PC-3 (cell line): ENCODE measurements at regions not wholly inside any gene's neighbourhood (a gene's known extent, or its start where the extent isn't known, plus 50 kb on each side); places are given as distances from the start of the nearest gene placed in this dataset.

Experiments used
- ATAC-seq: fragments of 200-7000 bp; cut with Tn5 transposase; 2 replicates; pipeline ENCODE4 v1.9.1; 2020; ENCODE audit warnings: mild to moderate bottlenecking, moderate library complexity
- BruUV-seq: library from RNA; stranded (reverse); fragments of 400-500 nt; replicated peaks from 2 replicates; lab custom pipeline; 2021; lab: Mats Ljungman, UMichigan
- CTCF ChIA-PET: fragments of 300-600 bp; sonication (Branson Sonifier 250); formaldehyde crosslinking; loops from one replicate; lab custom pipeline; 2022; ENCODE audit warnings: antibody characterized with exemption; lab: Charles Lee
- POLR2A ChIA-PET: fragments of 300-600 bp; sonication (Branson Sonifier 250); formaldehyde crosslinking; loops from one replicate; lab custom pipeline; 2022; ENCODE audit warnings: antibody characterized with exemption; ENCODE audit not compliant: unreplicated experiment; lab: Charles Lee
- DNase-seq: peaks from one replicate; pipeline ENCODE4 v3.0.0-alpha.2; 2015
- H2AFZ ChIP-seq: fragments of 300-600 bp; sonication (generic); 2 replicates; pipeline ENCODE4 v1.6.0; 2016; ENCODE audit warnings: antibody characterized with exemption, low read length
- H3F3A ChIP-seq: fragments of 300-600 bp; sonication (generic); one replicate; pipeline ENCODE4 v1.6.0; 2017; ENCODE audit warnings: antibody characterized with exemption, low read length, control low read depth, mild to moderate bottlenecking; ENCODE audit not compliant: unreplicated experiment
- H3K27ac ChIP-seq: fragments of 300-600 bp; sonication (generic); 2 replicates; pipeline ENCODE4 v1.5.1; 2016; ENCODE audit warnings: mild to moderate bottlenecking, low read length
- H3K27me3 ChIP-seq: fragments of 300-600 bp; sonication (generic); 2 replicates; pipeline ENCODE4 v1.6.1; 2016; ENCODE audit warnings: low read length, mixed read lengths
- H3K36me3 ChIP-seq: fragments of 300-600 bp; sonication (generic); 2 replicates; pipeline ENCODE4 v1.6.1; 2016; ENCODE audit warnings: low read depth, mixed run types, low read length, mixed read lengths
- H3K4me1 ChIP-seq: fragments of 300-600 bp; sonication (generic); 2 replicates; pipeline ENCODE4 v1.5.1; 2016; ENCODE audit warnings: low read length; ENCODE audit not compliant: insufficient read depth
- H3K4me2 ChIP-seq: fragments of 300-600 bp; sonication (generic); 2 replicates; pipeline ENCODE4 v1.6.0; 2016; ENCODE audit warnings: low read length
- H3K4me3 ChIP-seq: fragments of 300-600 bp; sonication (generic); 2 replicates; pipeline ENCODE4 v1.5.1; 2016; ENCODE audit warnings: mild to moderate bottlenecking, low read length, mixed read lengths
- H3K79me2 ChIP-seq: fragments of 300-600 bp; sonication (generic); 2 replicates; pipeline ENCODE4 v1.6.1; 2017; ENCODE audit warnings: low read length, mixed read lengths
- H3K9ac ChIP-seq: fragments of 300-600 bp; sonication (generic); 2 replicates; pipeline ENCODE4 v1.6.0; 2016; ENCODE audit warnings: mild to moderate bottlenecking, low read length
- H3K9me2 ChIP-seq: fragments of 300-600 bp; sonication (generic); replicated peaks from 2 replicates; pipeline ENCODE4 v1.6.1; 2016; ENCODE audit warnings: mixed run types, low read length, mixed read lengths
- H3K9me3 ChIP-seq: fragments of 300-600 bp; sonication (generic); 2 replicates; pipeline ENCODE4 v1.6.1; 2016; ENCODE audit warnings: low read length, mixed read lengths
- H4K20me1 ChIP-seq: fragments of 300-600 bp; sonication (generic); 2 replicates; pipeline ENCODE4 v1.6.1; 2016; ENCODE audit warnings: low read length, mixed read lengths
- CTCF ChIP-seq: fragments of 300-600 bp; sonication (generic); conservative IDR thresholded peaks from 2 replicates; pipeline ENCODE4 v1.5.1; 2017; ENCODE audit warnings: antibody characterized with exemption, low read depth, mild to moderate bottlenecking, low read length
- EZH2 ChIP-seq: fragments of 300-600 bp; sonication (generic); IDR thresholded peaks from one replicate; pipeline ENCODE4 v1.6.1; 2017; ENCODE audit warnings: antibody characterized with exemption, mild to moderate bottlenecking, low read length; ENCODE audit not compliant: unreplicated experiment
- EZH2phosphoT487 ChIP-seq: fragments of 300-600 bp; sonication (generic); IDR thresholded peaks from 2 replicates; pipeline ENCODE4 v1.6.1; 2018; ENCODE audit warnings: mild to moderate bottlenecking, antibody characterized with exemption, low read length, borderline replicate concordance
- intact Hi-C: fragments of 100-400 bp; cut with micrococcal nuclease; formaldehyde crosslinking; loops from 2 replicates; pipeline ENCODE4 v1.9.0; 2023

GRCh38 chr14:54129850-54130640 is 173.4 kb upstream of the BMP4 start:
- BruUV-seq = no TSS peak
- CTCF ChIA-PET = no interaction called here
- intact Hi-C loops = no loop called here
- Histone ChIP-seq H3K9me3 (no peaks in the 10 kb centered on the region), H3K36me3 (no peaks in the 10 kb centered on the region), H3K9ac (no peak overlapping the region), H4K20me1 (no peaks in the 10 kb centered on the region), H3F3A (no peaks in the 10 kb centered on the region), H3K4me1 (peaks cover 27% of the 10 kb centered on the region), H3K79me2 (no peaks in the 10 kb centered on the region), H3K4me2 (no peak overlapping the region), H2AFZ (no peak overlapping the region), H3K27ac (no peak overlapping the region), H3K9me2 (no peaks in the 10 kb centered on the region), H3K27me3 (no peaks in the 10 kb centered on the region), H3K4me3 (no peak overlapping the region)
- POLR2A ChIA-PET = no interaction called here
- DNase-seq (peak; percentile 67), ATAC-seq (peak; percentile 66; the same call in 1 of the 2 replicates)
- no peak for TF ChIP-seq EZH2phosphoT487
- no peak for TF ChIP-seq EZH2
- no peak for TF ChIP-seq CTCF

- Histone ChIP-seq H3K4me3 (no peak overlapping the region), H3K4me2 (no peak overlapping the region), H3K27ac (no peak overlapping the region), H4K20me1 (no peaks in the 10 kb centered on the region), H3K9ac (no peak overlapping the region), H3K9me3 (no peaks in the 10 kb centered on the region), H3K9me2 (no peaks in the 10 kb centered on the region), H3K4me1 (peaks cover 25% of the 10 kb centered on the region), H2AFZ (no peak overlapping the region), H3F3A (no peaks in the 10 kb centered on the region), H3K27me3 (no peaks in the 10 kb centered on the region), H3K36me3 (no peaks in the 10 kb centered on the region), H3K79me2 (no peaks in the 10 kb centered on the region)
- ATAC-seq (no peak), DNase-seq (peak; percentile 51)
- TF ChIP-seq EZH2phosphoT487 (no peak), EZH2 (no peak), CTCF (no peak)
- ChIA-PET POLR2A (no interaction called here), CTCF (no interaction called here)
- intact Hi-C loops = no loop called here
- BruUV-seq = no TSS peak
These were observed 175.9 kb upstream of the BMP4 start for GRCh38 chr14:54132496-54132895.

- H3K9me3 ChIP-seq = no peaks in the 10 kb centered on the region
- ChIA-PET POLR2A (no interaction called here), CTCF (interaction anchor here (0.5 kb wide), 1 partner anchor 490 kb away, joined by 3 read pairs; no protein-coding TSS in a partner anchor)
- H3K27me3 ChIP-seq = no peaks in the 10 kb centered on the region
- H3F3A ChIP-seq = no peaks in the 10 kb centered on the region
- peaks cover 30% of the 10 kb centered on the region for H3K4me1 ChIP-seq
- no peak overlapping the region for H3K27ac ChIP-seq
- H3K9ac ChIP-seq = no peak overlapping the region
- no peaks in the 10 kb centered on the region for H3K9me2 ChIP-seq
- ATAC-seq (peak; percentile 33; the same call in 1 of the 2 replicates), DNase-seq (peak; percentile 93)
- 0 out of 2 replicates have a peak overlapping the region, but pooled peaks have one; percentile 1 for H3K4me2 ChIP-seq
- H2AFZ ChIP-seq = peak overlapping the region; percentile 18; the same call in 1 of the 2 replicates
- no peaks in the 10 kb centered on the region for H4K20me1 ChIP-seq
- H3K4me3 ChIP-seq = no peak overlapping the region
- TF ChIP-seq EZH2 (no peak), CTCF (no peak)
- H3K79me2 ChIP-seq = no peaks in the 10 kb centered on the region
- intact Hi-C loops = no loop called here
- no peaks in the 10 kb centered on the region for H3K36me3 ChIP-seq
- BruUV-seq = no TSS peak
These were observed 177.3 kb upstream of the BMP4 start for GRCh38 chr14:54133896-54134295.
